Vagina (tissue), 2 donors: ENCODE measurements at regions not wholly inside any gene's neighbourhood (a gene's known extent, or its start where the extent isn't known, plus 50 kb on each side); places are given as distances from the start of the nearest gene placed in this dataset.

Experiments used
- DNase-seq, 2 donors: peaks; one replicate each; pipeline ENCODE4 v3.0.0-alpha.2; 2017; ENCODE audit errors: extremely low spot score in 2 of 2
- H3K27ac ChIP-seq: fragments of 200-600 bp; sonication (generic); one replicate; pipeline ENCODE4 v1.5.1; 2019
- H3K27me3 ChIP-seq: fragments of 200-600 bp; sonication (generic); one replicate; pipeline ENCODE4 v1.5.1; 2019
- H3K36me3 ChIP-seq, 2 donors: fragments of 200-600 bp; sonication (generic); one replicate each; pipeline ENCODE4 v1.5.1; 2017 to 2019
- H3K4me1 ChIP-seq: fragments of 200-600 bp; sonication (generic); one replicate; pipeline ENCODE4 v1.5.1; 2019
- H3K4me3 ChIP-seq, 2 donors: fragments of 200-600 bp; sonication (generic); 1 replicate in 1 of 2; 2 replicates in 1 of 2; pipeline ENCODE4 v1.5.1; 2016 to 2019
- H3K9me3 ChIP-seq: fragments of 200-600 bp; sonication (generic); one replicate; pipeline ENCODE4 v1.5.1; 2019
- CTCF ChIP-seq, 3 experiments: fragments of 450-650 bp in 2 of 3; fragments of 200-600 bp in 1 of 3; sonication (generic) in 1 of 3; IDR thresholded peaks; one replicate each; pipeline ENCODE4 v1.5.1; 2017 to 2019; ENCODE audit warnings: antibody characterized with exemption in 3 of 3, mild to moderate bottlenecking in 2 of 3, moderate library complexity in 2 of 3
- POLR2A ChIP-seq, 2 donors: fragments of 450-650 bp; IDR thresholded peaks; one replicate each; pipeline ENCODE4 v1.6.1; 2017; ENCODE audit warnings: antibody characterized with exemption in 2 of 2, mild to moderate bottlenecking in 2 of 2, moderate library complexity in 2 of 2
- POLR2AphosphoS5 ChIP-seq, 2 donors: sonication (generic); formaldehyde crosslinking; IDR thresholded peaks; one replicate each; pipeline ENCODE4 v1.9.0; 2017; ENCODE audit warnings: antibody characterized with exemption in 2 of 2, mild to moderate bottlenecking in 2 of 2, low read depth in 1 of 2; ENCODE audit not compliant: insufficient read depth in 1 of 2
- intact Hi-C: fragments of 100-400 bp; cut with DNase I; formaldehyde crosslinking; loops from one replicate; pipeline ENCODE4 v1.15.1; 2023

DNA sequence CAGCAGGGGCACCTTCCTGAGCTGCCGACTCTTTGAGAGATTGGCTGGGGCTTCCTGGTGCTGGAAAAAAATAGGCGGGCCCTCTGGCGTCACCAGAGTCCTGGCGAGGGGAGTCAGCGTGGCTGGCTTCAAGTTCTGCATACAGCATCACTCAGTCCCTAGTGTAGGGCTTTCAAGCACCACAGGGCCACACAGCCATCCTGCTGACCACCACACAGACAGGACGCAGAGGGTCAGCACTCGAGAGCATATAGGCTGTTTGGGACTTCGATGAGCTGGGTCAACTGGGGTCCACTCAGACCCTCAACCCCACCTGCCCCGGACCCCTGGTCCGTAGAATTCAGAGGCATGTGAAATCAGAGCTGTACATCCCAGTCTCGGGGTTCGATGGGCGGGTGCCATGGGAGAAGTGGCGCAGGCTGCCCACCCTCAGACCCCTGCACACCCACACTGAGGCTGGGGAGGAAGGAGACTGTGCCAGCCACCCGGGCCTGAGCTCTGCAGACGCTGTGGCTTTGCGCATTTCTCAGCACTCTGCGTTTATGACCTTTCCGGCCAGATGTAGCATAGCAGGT, 1131.9 kb downstream of the BRD1 start:
- TF ChIP-seq POLR2A (IDR thresholded peaks at IDR 0.05): no peak
- no peak overlapping the region for H3K27ac ChIP-seq
- DNase-seq: no peak
- H3K4me1 ChIP-seq: no peaks in the 10 kb centered on the region
- no peaks in the 10 kb centered on the region for H3K9me3 ChIP-seq
- H3K36me3 ChIP-seq: no peaks in the 10 kb centered on the region
- intact Hi-C loops: no loop called here
- no peak overlapping the region for H3K4me3 ChIP-seq
- H3K27me3 ChIP-seq: no peaks in the 10 kb centered on the region

GRCh38 chr22:48695251-48695650, 1132.4 kb downstream of the BRD1 start:
- intact Hi-C loops: no loop called here
- no peak overlapping the region for H3K27ac ChIP-seq
- DNase-seq: no peak
- no peaks in the 10 kb centered on the region for H3K4me1 ChIP-seq
- no peaks in the 10 kb centered on the region for H3K27me3 ChIP-seq
- no peaks in the 10 kb centered on the region for H3K9me3 ChIP-seq
- no peaks in the 10 kb centered on the region for H3K36me3 ChIP-seq
- H3K4me3 ChIP-seq: no peak overlapping the region
- no peak for TF ChIP-seq POLR2AphosphoS5 (IDR thresholded peaks at IDR 0.05; ENCODE audit: insufficient read depth in 1 of 2, low read depth in 1 of 2)
- no peak for TF ChIP-seq POLR2A (IDR thresholded peaks at IDR 0.05)
- TF ChIP-seq CTCF (IDR thresholded peaks at IDR 0.05): no peak

DNA sequence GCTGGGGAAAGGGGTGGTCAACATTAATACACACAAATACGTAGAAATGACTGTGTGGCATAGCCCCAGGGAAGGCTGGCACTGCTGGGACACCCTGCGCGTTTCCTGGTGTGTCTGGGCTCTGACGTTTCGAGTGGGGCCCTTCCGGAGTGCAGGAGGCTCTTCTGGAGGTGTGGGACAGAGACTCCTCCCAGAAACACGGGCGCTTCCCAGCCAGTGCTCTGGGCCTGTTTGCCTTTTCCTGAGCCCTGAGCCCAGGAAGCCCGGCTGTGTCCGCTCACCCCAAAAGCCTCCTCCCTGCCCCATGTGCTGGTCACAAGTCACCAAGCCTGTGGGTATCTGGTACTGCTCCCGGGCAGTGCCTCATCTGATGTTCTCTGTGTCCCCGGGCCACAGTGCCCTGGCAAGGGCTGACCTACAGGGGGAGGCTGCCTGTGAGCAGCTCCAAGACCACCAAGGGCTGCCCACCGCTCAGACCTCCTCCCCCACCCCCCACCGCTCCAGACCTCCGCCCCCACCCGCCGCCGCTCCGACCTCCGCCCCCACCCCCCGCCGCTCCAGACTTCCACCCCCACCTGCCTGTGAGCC, 1133.3 kb downstream of the BRD1 start:
- no peak overlapping the region for H3K27ac ChIP-seq
- TF ChIP-seq POLR2A (IDR thresholded peaks at IDR 0.05) (no peak), CTCF (IDR thresholded peaks at IDR 0.05) (no peak), POLR2AphosphoS5 (IDR thresholded peaks at IDR 0.05; ENCODE audit: insufficient read depth in 1 of 2, low read depth in 1 of 2) (no peak)
- H3K27me3 ChIP-seq: no peaks in the 10 kb centered on the region
- H3K9me3 ChIP-seq: no peaks in the 10 kb centered on the region
- H3K36me3 ChIP-seq: no peaks in the 10 kb centered on the region
- H3K4me3 ChIP-seq: no peak overlapping the region
- no peaks in the 10 kb centered on the region for H3K4me1 ChIP-seq
- intact Hi-C loops: no loop called here
- no peak for DNase-seq

DNA sequence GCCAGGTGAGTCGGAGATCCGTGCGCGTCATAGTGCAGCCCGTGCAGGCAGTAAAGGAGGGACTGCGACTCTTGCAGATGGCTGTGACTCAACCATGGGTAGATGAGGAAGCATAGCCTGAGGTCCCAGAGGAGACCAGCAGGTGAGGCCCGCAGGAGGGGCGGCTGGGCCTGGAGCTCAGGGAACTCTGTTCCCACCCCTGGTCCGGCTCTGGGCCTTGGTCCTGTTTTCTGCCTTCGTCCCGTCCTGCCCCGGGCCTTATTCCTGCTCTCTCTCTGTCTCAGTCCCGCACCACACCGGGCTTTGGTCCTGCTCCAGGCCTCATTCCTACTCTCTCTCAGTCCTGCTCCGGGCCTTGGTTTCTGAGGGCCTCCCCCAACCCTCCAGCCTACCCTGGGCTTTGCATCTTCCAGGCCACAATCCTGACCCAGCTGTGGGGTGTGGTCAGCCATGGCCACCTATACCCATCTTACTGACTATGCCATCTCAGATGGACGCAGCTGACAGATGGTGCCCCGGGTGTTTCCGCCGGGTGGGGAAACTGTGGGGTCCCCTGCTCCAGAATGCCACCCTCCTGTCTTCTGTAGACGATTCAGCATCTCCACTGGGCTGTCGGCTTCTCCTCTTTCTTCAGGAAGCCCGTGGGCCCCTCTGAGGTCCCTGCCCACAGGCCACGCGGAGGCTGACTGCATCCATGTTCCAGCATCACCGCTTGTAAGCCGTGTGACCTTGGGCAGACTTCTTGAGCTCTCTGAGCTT, 1134.1 kb downstream of the BRD1 start:
- intact Hi-C loops: no loop called here
- no peak overlapping the region for H3K4me3 ChIP-seq
- no peak overlapping the region for H3K27ac ChIP-seq
- TF ChIP-seq POLR2A (IDR thresholded peaks at IDR 0.05): no peak
- no peak for TF ChIP-seq CTCF (IDR thresholded peaks at IDR 0.05)
- TF ChIP-seq POLR2AphosphoS5 (IDR thresholded peaks at IDR 0.05; ENCODE audit: insufficient read depth in 1 of 2, low read depth in 1 of 2): no peak
- H3K27me3 ChIP-seq: no peaks in the 10 kb centered on the region
- H3K36me3 ChIP-seq: no peaks in the 10 kb centered on the region
- H3K9me3 ChIP-seq: no peaks in the 10 kb centered on the region
- no peak for DNase-seq
- no peaks in the 10 kb centered on the region for H3K4me1 ChIP-seq

DNA sequence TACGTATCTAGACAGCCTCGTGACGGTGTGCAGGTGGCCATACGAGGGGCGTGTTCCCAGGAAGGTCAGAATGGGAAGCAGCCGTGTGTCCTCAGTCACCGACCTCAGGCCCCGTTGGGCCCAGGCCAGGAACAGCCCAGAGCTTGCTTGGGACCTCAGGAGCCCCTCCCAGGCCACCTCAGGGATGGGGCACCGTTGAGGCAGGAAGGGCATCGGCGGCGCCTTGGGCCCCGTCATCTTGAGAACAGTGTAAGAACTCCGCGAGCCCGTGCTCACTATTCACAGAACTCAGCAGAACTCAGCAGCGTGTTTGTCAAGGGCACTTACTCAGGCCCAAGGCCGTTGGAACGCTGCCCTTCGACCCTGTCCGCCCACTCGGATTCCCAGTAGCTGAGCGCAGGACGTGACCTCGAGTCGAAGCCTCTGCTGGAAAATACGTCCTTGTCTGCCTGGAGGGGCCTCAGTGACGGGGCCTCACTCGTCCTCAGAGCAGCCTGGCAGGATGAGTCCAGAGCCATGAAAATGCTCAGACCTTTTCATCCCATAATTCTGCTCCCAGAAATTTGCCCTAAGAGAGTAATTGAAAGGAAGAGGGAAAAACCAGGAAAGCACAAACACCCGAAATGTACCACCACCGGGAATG, 1134.8 kb downstream of the BRD1 start:
- Histone ChIP-seq H3K9me3 (no peaks in the 10 kb centered on the region), H3K4me1 (no peaks in the 10 kb centered on the region), H3K36me3 (no peaks in the 10 kb centered on the region), H3K27me3 (no peaks in the 10 kb centered on the region), H3K27ac (no peak overlapping the region), H3K4me3 (no peak overlapping the region)
- no peak for DNase-seq
- intact Hi-C loops: no loop called here
- TF ChIP-seq CTCF (IDR thresholded peaks at IDR 0.05) (no peak), POLR2A (IDR thresholded peaks at IDR 0.05) (no peak), POLR2AphosphoS5 (IDR thresholded peaks at IDR 0.05; ENCODE audit: insufficient read depth in 1 of 2, low read depth in 1 of 2) (no peak)
